SK-N-SH (cell line): ENCODE measurements at regions not wholly inside any gene's neighbourhood (a gene's known extent, or its start where the extent isn't known, plus 50 kb on each side); places are given as distances from the start of the nearest gene placed in this dataset.
A peak's percentile ranks its signal among the peaks of the same experiment; 100 is the strongest.

ENCODE experiments used
- CTCF ChIA-PET: fragments of 300-600, 350-600 bp; formaldehyde crosslinking; extraction: SDS; loops from one replicate; lab custom pipeline; 2021; lab: Yijun Ruan, JAX
- POLR2A ChIA-PET: fragments of 350-600 bp; sonication (Branson Sonifier 250); formaldehyde crosslinking; extraction: SDS; loops from one replicate; lab custom pipeline; 2020; ENCODE audit warnings: antibody characterized with exemption, inconsistent platforms; lab: Yijun Ruan, JAX
- DNase-seq: peaks from one replicate; pipeline ENCODE4 v3.0.0; 2012
- H2AFZ ChIP-seq: fragments of 200-600 bp; sonication (generic); 2 replicates; pipeline ENCODE4 v1.8.1; 2016; ENCODE audit warnings: antibody characterized with exemption, mild to moderate bottlenecking, low read depth
- H3F3A ChIP-seq: fragments of 200-600 bp; sonication (generic); replicated peaks from 2 replicates; pipeline ENCODE3; 2016; ENCODE audit warnings: antibody characterized with exemption, mild to moderate bottlenecking; ENCODE audit not compliant: insufficient read depth
- H3K27ac ChIP-seq, 2 experiments: fragments of 200-500 bp in 1 of 2; fragments of 200-600 bp in 1 of 2; sonication (Bioruptor generic) in 1 of 2; sonication (generic), shearing (Covaris generic) in 1 of 2; 2 replicates each; pipeline versions ENCODE4 v1.5.1 to v1.6.1; 2014 to 2016; ENCODE audit warnings: low read depth in 2 of 2, inconsistent platforms in 1 of 2, low read length in 1 of 2, mild to moderate bottlenecking in 1 of 2, mixed read lengths in 1 of 2
- H3K27me3 ChIP-seq: fragments of 200-600 bp; sonication (generic), shearing (Covaris generic); 2 replicates; pipeline ENCODE4 v1.6.1; 2016; ENCODE audit warnings: mixed run types; ENCODE audit not compliant: insufficient read depth
- H3K36me3 ChIP-seq, 2 experiments: fragments of 200-500 bp in 1 of 2; fragments of 200-600 bp in 1 of 2; sonication (Bioruptor generic) in 1 of 2; sonication (generic) in 1 of 2; replicated peaks in 1 of 2; 2 replicates each; pipeline versions ENCODE3 to v1.5.1; 2014 to 2016; ENCODE audit warnings: low read length in 1 of 2, mild to moderate bottlenecking in 1 of 2; ENCODE audit not compliant: insufficient read depth in 2 of 2, control insufficient read depth in 1 of 2
- H3K4me1 ChIP-seq, 2 experiments: fragments of 200-500 bp in 1 of 2; fragments of 200-600 bp in 1 of 2; sonication (Bioruptor generic) in 1 of 2; sonication (generic), shearing (Covaris generic) in 1 of 2; 2 replicates each; pipeline versions ENCODE4 v1.5.1 to v1.6.1; 2014 to 2016; ENCODE audit warnings: low read depth in 1 of 2, low read length in 1 of 2, mixed run types in 1 of 2; ENCODE audit not compliant: insufficient read depth in 2 of 2, control insufficient read depth in 1 of 2
- H3K4me2 ChIP-seq: fragments of 200-600 bp; sonication (generic), shearing (Covaris generic); 2 replicates; pipeline ENCODE4 v1.6.1; 2017; ENCODE audit warnings: mixed run types
- H3K4me3 ChIP-seq, 2 experiments: fragments of 200-500 bp in 1 of 2; fragments of 200-600 bp in 1 of 2; sonication (Bioruptor generic) in 1 of 2; sonication (generic), shearing (Covaris generic) in 1 of 2; 2 replicates each; pipeline versions ENCODE4 v1.5.1 to v1.8.1; 2014 to 2016; ENCODE audit warnings: low read depth in 2 of 2, inconsistent platforms in 1 of 2, low read length in 1 of 2, mild to moderate bottlenecking in 1 of 2, mixed read lengths in 1 of 2, moderate library complexity in 1 of 2
- H3K79me2 ChIP-seq: fragments of 200-600 bp; sonication (generic); 2 replicates; pipeline ENCODE4 v1.8.1; 2017; ENCODE audit warnings: mild to moderate bottlenecking; ENCODE audit not compliant: insufficient read depth
- H3K9ac ChIP-seq: fragments of 200-600 bp; sonication (generic); 2 replicates; pipeline ENCODE4 v1.6.1; 2017; ENCODE audit warnings: mixed run types
- H3K9me2 ChIP-seq: fragments of 200-600 bp; sonication (generic); 2 replicates; pipeline ENCODE4 v1.6.1; 2017; ENCODE audit warnings: mixed run types
- H3K9me3 ChIP-seq: fragments of 200-600 bp; sonication (generic); 2 replicates; pipeline ENCODE4 v1.6.1; 2017; ENCODE audit warnings: mixed run types, mild to moderate bottlenecking, moderate library complexity
- H4K20me1 ChIP-seq: fragments of 200-600 bp; sonication (generic); 2 replicates; pipeline ENCODE4 v1.6.1; 2017; ENCODE audit warnings: mild to moderate bottlenecking, mixed run types; ENCODE audit not compliant: insufficient read depth
- EP300 ChIP-seq, 2 experiments: IDR thresholded peaks; 2 replicates each; pipeline versions ENCODE4 v1.4.0 to v1.6.1; 2012; ENCODE audit warnings: borderline replicate concordance in 1 of 2, low read depth in 1 of 2, low read length in 1 of 2
- EZH2phosphoT487 ChIP-seq: fragments of 200-600 bp; sonication (generic); IDR thresholded peaks from 2 replicates; pipeline ENCODE4 v1.6.1; 2017; ENCODE audit warnings: low read depth, mixed run types, mild to moderate bottlenecking, antibody characterized with exemption, moderate library complexity, borderline replicate concordance
- FOXM1 ChIP-seq: IDR thresholded peaks from 2 replicates; pipeline ENCODE4 v1.4.0; 2012; ENCODE audit warnings: low read depth, mild to moderate bottlenecking
- IRF3 ChIP-seq: fragments of 150-350 bp; IDR thresholded peaks from 2 replicates; pipeline ENCODE4 v1.6.1; 2016; ENCODE audit warnings: mild to moderate bottlenecking, low read depth, low read length
- MAX ChIP-seq: IDR thresholded peaks from 2 replicates; pipeline ENCODE4 v1.4.0; 2012; ENCODE audit warnings: low read depth
- NRF1 ChIP-seq: IDR thresholded peaks from 2 replicates; pipeline ENCODE4 v1.6.1; 2012; ENCODE audit warnings: low read depth, mild to moderate bottlenecking, low read length
- PBX3 ChIP-seq: IDR thresholded peaks from 2 replicates; pipeline ENCODE4; 2012
- POLR2AphosphoS5 ChIP-seq: IDR thresholded peaks from 2 replicates; pipeline ENCODE4 v1.6.1; 2012; ENCODE audit warnings: low read depth, low read length
- RAD21 ChIP-seq: IDR thresholded peaks from 2 replicates; pipeline ENCODE4 v1.6.1; 2012; ENCODE audit warnings: mild to moderate bottlenecking, low read length
- RCOR1 ChIP-seq: fragments of 150-350 bp; IDR thresholded peaks from 2 replicates; pipeline ENCODE4 v1.6.1; 2017; ENCODE audit warnings: antibody characterized with exemption, low read length
- RXRA ChIP-seq: IDR thresholded peaks from 2 replicates; pipeline ENCODE4 v1.4.0; 2012; ENCODE audit warnings: low read depth, mild to moderate bottlenecking, borderline replicate concordance
- SIN3A ChIP-seq: IDR thresholded peaks from 2 replicates; pipeline ENCODE4 v1.6.1; 2012; ENCODE audit warnings: low read depth, mild to moderate bottlenecking, low read length, moderate library complexity, borderline replicate concordance
- SMC3 ChIP-seq: IDR thresholded peaks from 2 replicates; pipeline ENCODE4 v1.6.1; 2012; ENCODE audit warnings: low read depth, low read length, improper control_type of control experiment
- TAF1 ChIP-seq: IDR thresholded peaks from 2 replicates; pipeline ENCODE4 v1.6.1; 2012; ENCODE audit warnings: low read depth, mild to moderate bottlenecking, low read length, moderate library complexity, borderline replicate concordance
- YY1 ChIP-seq: IDR thresholded peaks from 2 replicates; pipeline ENCODE4 v1.4.0; 2012; ENCODE audit warnings: low read depth, mild to moderate bottlenecking
- WGBS: methylation state at CpG from one replicate; pipeline ENCODE4 v1.1.6; 2017; ENCODE audit warnings: low lambda C conversion rate; 5-methylcytosine and 5-hydroxymethylcytosine counted together
- TF ChIP-seq, protein P1 (sequence below): fragments of 200-600 bp; sonication (generic); IDR thresholded peaks from 2 replicates; pipeline ENCODE4 v1.6.1; 2017; ENCODE audit warnings: antibody characterized with exemption, mild to moderate bottlenecking, moderate library complexity
- TF ChIP-seq, protein P2 (sequence below): fragments of 150-350 bp; IDR thresholded peaks from 2 replicates; pipeline ENCODE4 v1.6.1; 2017; ENCODE audit warnings: antibody characterized with exemption, low read length, low read depth, borderline replicate concordance
- TF ChIP-seq, protein P3 (sequence below): IDR thresholded peaks from 2 replicates; pipeline ENCODE4 v1.4.0; 2012; ENCODE audit warnings: low read depth, borderline replicate concordance

GRCh38 chr1:168636642-168637111 is 60.3 kb downstream of the XCL1 start:
- Histone ChIP-seq H3K9ac (no peak overlapping the region), H2AFZ (0 out of 2 replicates have a peak overlapping the region, but pooled peaks have one; percentile 1), H3F3A (no peaks in the 10 kb centered on the region), H3K36me3 (no peaks in the 10 kb centered on the region), H4K20me1 (no peaks in the 10 kb centered on the region), H3K9me2 (no peaks in the 10 kb centered on the region), H3K4me2 (no peak overlapping the region), H3K27ac (peak overlapping the region; percentile 14 to 36; a peak in 3 of 4 replicates), H3K27me3 (no peaks in the 10 kb centered on the region), H3K9me3 (no peaks in the 10 kb centered on the region), H3K4me1 (peaks cover 0 to 8% of the 10 kb centered on the region in 2 experiments; a peak in 2 of 4 replicates), H3K79me2 (no peaks in the 10 kb centered on the region), H3K4me3 (no peak overlapping the region)
- ChIA-PET CTCF (interaction anchor here (0.6 to 4.3 kb wide), 10 partner anchors 9 to 711 kb away, joined by 3 to 18 read pairs (median 5); no protein-coding TSS in a partner anchor), POLR2A (no interaction called here)
- DNase-seq = no peak
- 26% methylated on average over 1 of the region's 1 CpG for WGBS
- TF ChIP-seq PBX3 = peak; percentile 21; the same call in 1 of the 2 replicates
- no peak for TF ChIP-seq POLR2AphosphoS5

- Histone ChIP-seq H2AFZ (no peak overlapping the region; the same call in 1 of the 2 replicates), H4K20me1 (no peaks in the 10 kb centered on the region), H3K79me2 (no peaks in the 10 kb centered on the region), H3K4me2 (no peak overlapping the region), H3K4me3 (no peak overlapping the region; a peak in 1 of 4 replicates), H3K9ac (no peak overlapping the region), H3F3A (no peaks in the 10 kb centered on the region), H3K9me2 (no peaks in the 10 kb centered on the region), H3K27ac (peak overlapping the region in 1 of 2 experiments; percentile 36; a peak in 1 of 4 replicates), H3K27me3 (no peaks in the 10 kb centered on the region), H3K4me1 (peaks cover 0 to 8% of the 10 kb centered on the region in 2 experiments; a peak in 2 of 4 replicates), H3K9me3 (no peaks in the 10 kb centered on the region), H3K36me3 (no peaks in the 10 kb centered on the region)
- peak; percentile 6 for DNase-seq
- TF ChIP-seq RCOR1 = no peak
- no peak for TF ChIP-seq NRF1
- TF ChIP-seq, protein P1, sequence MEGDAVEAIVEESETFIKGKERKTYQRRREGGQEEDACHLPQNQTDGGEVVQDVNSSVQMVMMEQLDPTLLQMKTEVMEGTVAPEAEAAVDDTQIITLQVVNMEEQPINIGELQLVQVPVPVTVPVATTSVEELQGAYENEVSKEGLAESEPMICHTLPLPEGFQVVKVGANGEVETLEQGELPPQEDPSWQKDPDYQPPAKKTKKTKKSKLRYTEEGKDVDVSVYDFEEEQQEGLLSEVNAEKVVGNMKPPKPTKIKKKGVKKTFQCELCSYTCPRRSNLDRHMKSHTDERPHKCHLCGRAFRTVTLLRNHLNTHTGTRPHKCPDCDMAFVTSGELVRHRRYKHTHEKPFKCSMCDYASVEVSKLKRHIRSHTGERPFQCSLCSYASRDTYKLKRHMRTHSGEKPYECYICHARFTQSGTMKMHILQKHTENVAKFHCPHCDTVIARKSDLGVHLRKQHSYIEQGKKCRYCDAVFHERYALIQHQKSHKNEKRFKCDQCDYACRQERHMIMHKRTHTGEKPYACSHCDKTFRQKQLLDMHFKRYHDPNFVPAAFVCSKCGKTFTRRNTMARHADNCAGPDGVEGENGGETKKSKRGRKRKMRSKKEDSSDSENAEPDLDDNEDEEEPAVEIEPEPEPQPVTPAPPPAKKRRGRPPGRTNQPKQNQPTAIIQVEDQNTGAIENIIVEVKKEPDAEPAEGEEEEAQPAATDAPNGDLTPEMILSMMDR = peak; percentile 62
- peak; percentile 62 for TF ChIP-seq RAD21
- TF ChIP-seq, protein P2, sequence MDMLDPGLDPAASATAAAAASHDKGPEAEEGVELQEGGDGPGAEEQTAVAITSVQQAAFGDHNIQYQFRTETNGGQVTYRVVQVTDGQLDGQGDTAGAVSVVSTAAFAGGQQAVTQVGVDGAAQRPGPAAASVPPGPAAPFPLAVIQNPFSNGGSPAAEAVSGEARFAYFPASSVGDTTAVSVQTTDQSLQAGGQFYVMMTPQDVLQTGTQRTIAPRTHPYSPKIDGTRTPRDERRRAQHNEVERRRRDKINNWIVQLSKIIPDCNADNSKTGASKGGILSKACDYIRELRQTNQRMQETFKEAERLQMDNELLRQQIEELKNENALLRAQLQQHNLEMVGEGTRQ = no peak
- peak; percentile 45; the same call in 1 of the 2 replicates for TF ChIP-seq YY1
- TF ChIP-seq FOXM1 = no peak
- peak; percentile 24; the same call in 1 of the 2 replicates for TF ChIP-seq SMC3
- no peak for TF ChIP-seq SIN3A
- TF ChIP-seq PBX3 = no peak
- no peak for TF ChIP-seq MAX
- TF ChIP-seq RXRA = no peak
- TF ChIP-seq EP300 (IDR thresholded peaks at IDR 0.05; ENCODE audit: borderline replicate concordance in 1 of 2, low read depth in 1 of 2, low read length in 1 of 2) = no peak
- no peak for TF ChIP-seq TAF1
- TF ChIP-seq, protein P3, sequence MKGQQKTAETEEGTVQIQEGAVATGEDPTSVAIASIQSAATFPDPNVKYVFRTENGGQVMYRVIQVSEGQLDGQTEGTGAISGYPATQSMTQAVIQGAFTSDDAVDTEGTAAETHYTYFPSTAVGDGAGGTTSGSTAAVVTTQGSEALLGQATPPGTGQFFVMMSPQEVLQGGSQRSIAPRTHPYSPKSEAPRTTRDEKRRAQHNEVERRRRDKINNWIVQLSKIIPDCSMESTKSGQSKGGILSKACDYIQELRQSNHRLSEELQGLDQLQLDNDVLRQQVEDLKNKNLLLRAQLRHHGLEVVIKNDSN = no peak
- no peak for TF ChIP-seq IRF3
- TF ChIP-seq EZH2phosphoT487 = no peak
- POLR2A ChIA-PET = no interaction called here
- WGBS = 80% methylated on average over 5 of the region's 5 CpGs
- CTCF ChIA-PET = interaction anchor here (0.7 to 4.3 kb wide), 11 partner anchors 8 to 711 kb away, joined by 3 to 18 read pairs (median 4); no protein-coding TSS in a partner anchor
Observed at GRCh38 chr1:168637350-168637991, 61.1 kb downstream of the XCL1 start.
